ENCODE measurements at regions not wholly inside any gene's neighbourhood (a gene's known extent, or its start where the extent isn't known, plus 50 kb on each side); places are given as distances from the start of the nearest gene placed in this dataset.

DNA sequence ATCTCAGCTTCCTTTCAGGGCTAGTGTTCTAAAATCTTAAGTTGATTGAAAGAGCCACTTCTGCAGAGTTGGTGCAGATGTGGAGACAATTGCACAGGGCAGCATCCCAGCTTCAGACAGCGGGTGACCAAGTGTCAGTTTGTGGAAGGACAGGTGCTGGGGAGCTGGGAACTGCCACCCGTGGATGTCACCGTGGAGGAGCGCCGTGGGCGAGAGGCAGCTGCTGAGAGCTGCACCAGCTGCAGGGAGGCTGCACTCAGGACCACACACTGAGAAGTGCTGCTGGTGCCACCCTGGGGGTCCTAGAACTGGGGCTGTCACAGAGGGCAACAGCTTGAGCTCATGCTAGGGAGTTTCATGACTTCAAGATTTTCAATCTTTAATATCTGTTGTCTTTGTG lies 543.0 kb upstream of the FZD8 start:
- Histone ChIP-seq H3K9ac (ENCODE audit: low read length) (no peak overlapping the region), H3K4me3 (ENCODE audit: low read length) (no peak overlapping the region), H3K9me3 (replicated peaks; ENCODE audit: insufficient read depth, low read length) (no peaks in the 10 kb centered on the region), H3F3A (ENCODE audit: insufficient read depth, low read length) (no peaks in the 10 kb centered on the region), H3K4me1 (ENCODE audit: low read length) (no peaks in the 10 kb centered on the region), H3K27me3 (replicated peaks; ENCODE audit: insufficient read depth, low read length) (no peaks in the 10 kb centered on the region), H3K9me2 (replicated peaks; ENCODE audit: insufficient read depth, low read length) (no peaks in the 10 kb centered on the region), H3K79me2 (ENCODE audit: low read length) (no peaks in the 10 kb centered on the region), H3K4me2 (ENCODE audit: low read depth, low read length) (no peak overlapping the region), H2AFZ (ENCODE audit: low read length) (no peak overlapping the region), H4K20me1 (ENCODE audit: insufficient read depth, low read length) (no peaks in the 10 kb centered on the region), H3K27ac (ENCODE audit: low read length) (no peak overlapping the region), H3K36me3 (replicated peaks; ENCODE audit: insufficient read depth, low read length) (no peaks in the 10 kb centered on the region)
- TF ChIP-seq EZH2phosphoT487 (IDR thresholded peaks at IDR 0.05; ENCODE audit: low read length) (no peak), EZH2 (optimal IDR thresholded peaks at IDR 0.05; ENCODE audit: low read depth, low read length) (no peak)
- TF ChIP-seq, protein P1, sequence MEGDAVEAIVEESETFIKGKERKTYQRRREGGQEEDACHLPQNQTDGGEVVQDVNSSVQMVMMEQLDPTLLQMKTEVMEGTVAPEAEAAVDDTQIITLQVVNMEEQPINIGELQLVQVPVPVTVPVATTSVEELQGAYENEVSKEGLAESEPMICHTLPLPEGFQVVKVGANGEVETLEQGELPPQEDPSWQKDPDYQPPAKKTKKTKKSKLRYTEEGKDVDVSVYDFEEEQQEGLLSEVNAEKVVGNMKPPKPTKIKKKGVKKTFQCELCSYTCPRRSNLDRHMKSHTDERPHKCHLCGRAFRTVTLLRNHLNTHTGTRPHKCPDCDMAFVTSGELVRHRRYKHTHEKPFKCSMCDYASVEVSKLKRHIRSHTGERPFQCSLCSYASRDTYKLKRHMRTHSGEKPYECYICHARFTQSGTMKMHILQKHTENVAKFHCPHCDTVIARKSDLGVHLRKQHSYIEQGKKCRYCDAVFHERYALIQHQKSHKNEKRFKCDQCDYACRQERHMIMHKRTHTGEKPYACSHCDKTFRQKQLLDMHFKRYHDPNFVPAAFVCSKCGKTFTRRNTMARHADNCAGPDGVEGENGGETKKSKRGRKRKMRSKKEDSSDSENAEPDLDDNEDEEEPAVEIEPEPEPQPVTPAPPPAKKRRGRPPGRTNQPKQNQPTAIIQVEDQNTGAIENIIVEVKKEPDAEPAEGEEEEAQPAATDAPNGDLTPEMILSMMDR (IDR thresholded peaks at IDR 0.05; ENCODE audit: low read length): no peak
- no peak for DNase-seq

GRCh38 chr10:36183726-36184125 lies 541.6 kb upstream of the FZD8 start:
- Histone ChIP-seq H4K20me1 (ENCODE audit: insufficient read depth, low read length) (no peaks in the 10 kb centered on the region), H3F3A (ENCODE audit: insufficient read depth, low read length) (no peaks in the 10 kb centered on the region), H3K27ac (ENCODE audit: low read length) (no peak overlapping the region), H3K79me2 (ENCODE audit: low read length) (no peaks in the 10 kb centered on the region), H3K9ac (ENCODE audit: low read length) (no peak overlapping the region), H3K4me2 (ENCODE audit: low read depth, low read length) (no peak overlapping the region), H3K27me3 (replicated peaks; ENCODE audit: insufficient read depth, low read length) (no peaks in the 10 kb centered on the region), H3K9me2 (replicated peaks; ENCODE audit: insufficient read depth, low read length) (no peaks in the 10 kb centered on the region), H2AFZ (ENCODE audit: low read length) (no peak overlapping the region), H3K4me1 (ENCODE audit: low read length) (no peaks in the 10 kb centered on the region), H3K4me3 (ENCODE audit: low read length) (no peak overlapping the region), H3K36me3 (replicated peaks; ENCODE audit: insufficient read depth, low read length) (no peaks in the 10 kb centered on the region), H3K9me3 (replicated peaks; ENCODE audit: insufficient read depth, low read length) (no peaks in the 10 kb centered on the region)
- no peak for DNase-seq
- TF ChIP-seq EZH2 (optimal IDR thresholded peaks at IDR 0.05; ENCODE audit: low read depth, low read length) (no peak), EZH2phosphoT487 (IDR thresholded peaks at IDR 0.05; ENCODE audit: low read length) (no peak)
- TF ChIP-seq, protein P1 (IDR thresholded peaks at IDR 0.05; ENCODE audit: low read length): no peak

GRCh38 chr10:36183056-36183455 lies 541.0 kb upstream of the FZD8 start:
- Histone ChIP-seq H2AFZ (ENCODE audit: low read length) (no peak overlapping the region), H3K4me1 (ENCODE audit: low read length) (no peaks in the 10 kb centered on the region), H4K20me1 (ENCODE audit: insufficient read depth, low read length) (no peaks in the 10 kb centered on the region), H3K27ac (ENCODE audit: low read length) (no peak overlapping the region), H3K9me2 (replicated peaks; ENCODE audit: insufficient read depth, low read length) (no peaks in the 10 kb centered on the region), H3F3A (ENCODE audit: insufficient read depth, low read length) (no peaks in the 10 kb centered on the region), H3K4me2 (ENCODE audit: low read depth, low read length) (no peak overlapping the region), H3K27me3 (replicated peaks; ENCODE audit: insufficient read depth, low read length) (no peaks in the 10 kb centered on the region), H3K9ac (ENCODE audit: low read length) (no peak overlapping the region), H3K4me3 (ENCODE audit: low read length) (no peak overlapping the region), H3K9me3 (replicated peaks; ENCODE audit: insufficient read depth, low read length) (no peaks in the 10 kb centered on the region), H3K79me2 (ENCODE audit: low read length) (no peaks in the 10 kb centered on the region), H3K36me3 (replicated peaks; ENCODE audit: insufficient read depth, low read length) (no peaks in the 10 kb centered on the region)
- TF ChIP-seq, protein P1 (IDR thresholded peaks at IDR 0.05; ENCODE audit: low read length): no peak
- no peak for TF ChIP-seq EZH2 (optimal IDR thresholded peaks at IDR 0.05; ENCODE audit: low read depth, low read length)
- no peak for TF ChIP-seq EZH2phosphoT487 (IDR thresholded peaks at IDR 0.05; ENCODE audit: low read length)
- no peak for DNase-seq

Measured in MM.1S (cell line).